Retina (tissue), 1 donor: ENCODE measurements at regions not wholly inside any gene's neighbourhood (a gene's known extent, or its start where the extent isn't known, plus 50 kb on each side); places are given as distances from the start of the nearest gene placed in this dataset.

ENCODE experiments used
- DNase-seq: peaks from one replicate; pipeline ENCODE4 v3.0.0-alpha.2; 2016

GRCh38 chr4:181581983-181582382 is 661.2 kb upstream of the TENM3 start:
- DNase-seq = no peak

GRCh38 chr4:181582595-181582994 is 660.6 kb upstream of the TENM3 start:
- DNase-seq = no peak

DNA sequence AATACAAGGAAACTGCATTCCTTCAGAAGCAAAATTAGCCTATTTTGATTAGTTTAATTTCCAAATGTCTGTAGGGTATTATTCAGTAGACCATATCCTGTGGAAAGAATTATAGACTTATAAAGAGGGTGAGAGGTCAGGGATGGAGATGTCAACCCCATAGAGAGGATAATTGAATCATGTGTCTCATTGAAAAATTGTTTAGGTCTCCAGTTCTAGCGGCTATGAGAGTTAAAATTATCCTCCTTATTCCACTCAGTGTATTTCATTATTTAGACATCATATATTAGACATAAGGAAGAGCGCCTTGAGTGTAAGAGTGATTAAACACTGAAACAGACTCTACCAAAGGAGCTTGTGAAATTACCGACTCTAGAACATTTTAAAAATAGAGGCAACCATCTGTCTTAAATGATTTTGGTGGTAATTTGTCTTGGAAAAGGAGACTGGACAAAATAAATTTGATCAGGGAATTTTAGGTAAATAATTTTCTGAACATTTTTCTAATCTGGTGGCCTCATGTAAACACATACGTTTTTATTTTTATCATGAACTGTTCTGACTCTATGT is 654.4 kb upstream of the TENM3 start:
- no peak for DNase-seq

DNA sequence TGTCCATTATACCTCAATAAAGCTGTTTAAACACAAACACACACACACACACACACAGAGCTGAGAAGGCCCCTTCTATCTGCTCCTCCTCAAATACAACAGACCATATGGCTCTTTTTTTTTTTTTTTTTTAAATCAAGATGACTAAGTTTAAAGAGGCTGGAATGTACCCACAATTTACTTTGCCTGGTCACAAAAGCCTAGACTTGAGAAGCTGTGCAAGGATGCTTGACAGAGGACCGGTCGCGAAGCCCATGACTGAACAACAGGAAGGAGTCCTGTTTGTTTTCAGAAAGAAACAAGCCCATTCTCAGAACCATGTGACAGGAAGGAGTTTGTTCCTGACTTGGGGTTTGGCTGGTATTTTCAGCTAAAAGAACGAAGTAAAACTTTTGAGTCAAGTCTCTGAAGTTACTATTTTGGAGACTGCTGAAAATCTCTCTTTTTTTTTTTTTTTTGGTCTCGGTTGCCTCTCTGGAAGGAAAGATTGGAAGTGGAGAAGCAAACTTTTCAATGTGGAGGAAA is 650.9 kb upstream of the TENM3 start:
- no peak for DNase-seq

GRCh38 chr4:181593703-181594102 is 649.5 kb upstream of the TENM3 start:
- no peak for DNase-seq

DNA sequence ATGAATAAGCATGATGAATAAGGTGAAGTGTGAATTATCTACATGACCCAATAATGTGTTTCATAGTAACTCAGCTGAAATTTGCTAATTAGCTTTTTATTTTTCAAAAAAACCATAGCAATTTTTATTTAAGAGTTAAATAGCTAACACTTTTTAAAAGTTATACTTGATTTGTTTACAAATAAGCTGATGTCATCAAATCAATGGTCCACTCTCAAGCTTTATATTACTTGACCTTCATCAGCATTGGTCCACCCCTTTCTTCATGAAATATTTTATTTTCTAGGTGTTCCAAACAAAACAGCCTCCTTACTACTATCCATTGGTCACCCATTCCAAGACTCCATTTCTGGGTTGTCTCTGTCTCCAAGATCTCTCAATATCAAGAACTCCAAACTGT is 649.0 kb upstream of the TENM3 start:
- DNase-seq = no peak

- DNase-seq = no peak
These were observed 647.5 kb upstream of the TENM3 start for GRCh38 chr4:181595716-181596115.

DNA sequence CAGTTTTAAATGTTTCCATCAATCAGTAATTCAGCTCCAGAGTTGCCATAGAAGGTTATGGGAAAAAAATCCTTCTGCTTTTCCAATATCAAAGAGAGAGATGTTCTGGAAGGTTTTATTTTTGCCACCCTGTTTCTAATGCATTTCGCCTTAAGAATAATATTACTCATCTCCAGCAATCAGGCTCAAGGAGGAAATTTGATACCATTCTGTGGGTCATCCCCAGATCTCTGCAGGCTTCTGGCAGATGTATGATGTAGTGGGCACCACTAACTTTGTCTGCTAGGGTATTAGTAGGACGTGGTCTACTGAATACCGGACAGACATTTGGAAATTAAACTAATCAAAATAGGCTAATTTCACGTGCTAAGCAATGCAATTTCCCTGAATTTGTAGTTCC is 645.4 kb upstream of the TENM3 start:
- no peak for DNase-seq

GRCh38 chr4:181599134-181599533 is 644.1 kb upstream of the TENM3 start:
- DNase-seq = no peak

DNA sequence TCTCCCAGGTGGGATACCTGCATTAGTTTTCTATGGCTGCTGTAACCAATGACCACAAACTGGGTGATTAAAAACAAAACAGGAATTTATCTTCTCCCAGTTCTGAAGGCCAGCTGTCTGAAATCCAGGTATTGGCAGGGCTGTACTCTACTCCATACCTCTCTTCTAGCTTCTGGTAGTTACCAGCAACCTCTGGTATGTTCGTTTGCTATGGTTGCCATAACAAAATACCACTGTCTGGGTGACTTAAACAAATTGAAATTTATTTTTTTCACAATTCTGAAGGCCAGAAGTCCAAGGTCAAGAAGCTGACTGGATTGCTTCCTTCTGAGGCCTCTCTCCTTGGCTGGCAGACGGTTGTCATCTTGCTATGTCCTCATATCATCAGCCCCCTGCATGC is 642.1 kb upstream of the TENM3 start:
- no peak for DNase-seq

DNA sequence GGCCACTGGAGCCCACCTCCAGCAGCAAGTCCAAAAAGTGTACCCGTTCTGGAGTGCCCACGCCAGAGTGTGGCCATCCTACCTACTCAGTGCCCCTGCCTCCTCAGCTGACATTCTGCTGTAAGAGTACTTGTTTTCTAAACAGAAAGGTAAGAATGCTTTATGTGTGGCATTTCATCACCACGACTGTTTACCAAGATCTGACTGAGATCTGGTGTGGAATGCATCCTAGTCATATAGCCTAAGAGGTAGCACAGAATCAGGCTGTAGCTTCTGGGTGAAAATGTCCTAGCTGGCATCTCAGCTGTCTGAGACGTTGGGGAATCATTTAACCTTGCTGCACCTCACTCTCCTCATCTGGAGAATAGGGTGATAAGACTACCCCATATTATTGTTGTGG is 638.7 kb upstream of the TENM3 start:
- DNase-seq = no peak

DNA sequence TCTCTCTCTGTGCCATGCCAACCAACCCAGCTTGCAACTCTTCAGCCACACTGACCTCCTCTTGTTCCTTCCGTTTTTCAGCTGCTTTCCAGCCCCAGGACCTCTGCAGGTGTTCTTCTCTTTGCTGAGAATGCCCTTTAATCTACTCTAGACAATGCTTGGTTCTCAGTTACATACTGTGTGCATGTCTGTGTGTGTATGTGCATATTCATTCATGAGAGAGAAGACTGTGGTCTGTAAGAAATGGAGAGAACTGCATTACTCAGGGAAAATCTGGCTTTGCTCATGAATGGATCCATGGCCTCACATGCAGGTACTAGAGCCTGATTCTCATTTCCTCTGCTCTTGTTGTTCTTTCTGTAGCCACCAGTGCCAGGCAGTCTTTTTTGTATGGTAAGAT is 636.9 kb upstream of the TENM3 start:
- DNase-seq = no peak

DNA sequence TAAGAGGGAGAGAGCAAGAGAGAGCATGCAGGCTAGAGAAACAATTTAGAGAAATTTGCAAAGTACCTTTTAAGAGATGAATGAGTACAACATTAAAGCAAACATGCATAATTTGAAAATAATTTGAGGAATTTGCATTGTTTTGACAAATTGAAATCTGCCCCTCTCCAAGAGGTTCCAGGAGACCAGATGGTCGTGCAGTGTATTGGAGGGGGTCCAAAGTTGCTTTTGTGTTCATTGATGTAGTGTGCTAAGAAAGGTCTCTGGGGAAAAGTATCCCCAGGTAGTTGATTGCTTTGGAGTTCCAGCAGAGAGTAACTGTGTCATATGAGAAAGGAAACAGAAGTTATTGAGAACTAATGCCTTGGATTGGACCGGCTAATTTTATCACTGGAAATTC is 635.0 kb upstream of the TENM3 start:
- DNase-seq = no peak

- DNase-seq = no peak
These were observed 632.0 kb upstream of the TENM3 start for GRCh38 chr4:181611033-181611711.

DNA sequence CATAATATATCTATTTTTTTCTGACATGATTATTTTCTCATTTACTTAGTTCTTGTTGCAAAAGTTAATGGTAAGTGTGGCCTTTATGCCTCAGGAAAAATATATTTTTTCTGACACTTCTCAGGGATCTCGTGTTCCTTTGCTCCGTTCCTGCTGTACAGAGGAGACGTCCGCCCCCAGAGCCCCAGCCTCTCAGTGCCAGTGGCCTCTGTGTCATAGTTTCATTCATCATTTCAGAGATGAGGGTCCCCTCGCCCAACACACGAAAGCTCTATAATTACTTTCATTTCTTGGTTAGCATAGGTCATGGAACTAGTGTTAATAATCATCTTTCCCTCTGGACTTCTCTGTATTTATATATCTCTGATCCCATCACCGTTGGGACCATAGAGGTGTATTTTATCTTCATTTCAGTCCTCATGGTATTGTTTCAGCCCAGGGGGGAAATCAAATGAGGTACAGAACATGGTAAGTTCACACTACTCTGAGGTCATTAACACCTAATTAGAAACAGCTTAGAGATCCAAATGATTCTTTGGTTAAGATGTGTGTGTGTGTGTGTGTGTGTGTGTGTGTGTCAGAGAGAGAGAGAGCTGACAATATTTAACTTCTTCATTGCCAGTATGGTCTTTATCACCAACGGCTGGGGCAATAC is 631.1 kb upstream of the TENM3 start:
- DNase-seq = no peak

DNA sequence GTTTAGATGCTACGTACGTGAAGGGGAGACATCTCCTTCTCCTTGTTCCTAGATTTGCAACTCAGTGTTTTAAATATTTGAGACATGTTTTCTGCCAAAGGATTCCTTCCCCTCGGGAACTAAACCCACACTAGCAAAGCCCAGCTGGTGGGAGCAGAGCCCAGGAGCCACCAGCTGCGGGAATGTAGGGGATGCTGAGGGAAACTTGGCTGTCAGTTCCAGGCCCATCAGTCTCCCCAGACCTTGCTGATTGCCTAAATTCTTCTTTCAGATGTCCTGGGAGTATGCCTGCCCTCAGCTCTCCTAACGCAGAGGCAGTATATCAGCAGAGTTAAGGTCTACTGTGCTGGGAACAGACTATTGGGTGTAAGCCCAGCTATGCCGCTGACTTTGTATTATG is 630.0 kb upstream of the TENM3 start:
- DNase-seq = no peak

DNA sequence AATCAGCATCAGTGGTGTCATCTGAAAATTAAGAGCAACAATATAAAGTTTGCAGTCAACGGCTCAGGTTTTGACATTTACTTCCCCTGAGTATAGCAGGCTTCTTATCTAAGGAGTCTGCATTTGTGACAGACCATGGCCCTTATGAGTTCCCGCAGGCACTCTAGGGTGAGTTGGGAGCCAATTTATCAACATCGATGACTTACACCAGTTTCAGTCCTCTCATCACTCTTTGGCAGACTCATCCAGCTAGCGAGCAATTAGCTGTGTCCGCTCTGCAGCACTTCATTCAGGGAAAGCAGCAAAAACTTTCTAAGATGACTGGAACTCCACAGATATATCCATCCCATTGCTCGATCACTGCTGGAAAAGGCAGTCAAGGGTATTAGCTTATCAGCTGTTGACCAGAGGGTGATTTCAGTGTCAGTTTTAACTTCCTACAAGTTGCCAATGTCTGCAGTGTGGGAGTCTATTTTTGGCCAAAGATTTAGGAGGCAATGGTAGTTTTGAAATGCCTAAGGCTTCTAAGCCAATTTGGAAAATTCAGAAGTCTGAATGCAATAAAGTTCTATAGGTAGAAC is 625.1 kb upstream of the TENM3 start:
- no peak for DNase-seq

- no peak for DNase-seq
These were observed 624.3 kb upstream of the TENM3 start for GRCh38 chr4:181618896-181619295.

DNA sequence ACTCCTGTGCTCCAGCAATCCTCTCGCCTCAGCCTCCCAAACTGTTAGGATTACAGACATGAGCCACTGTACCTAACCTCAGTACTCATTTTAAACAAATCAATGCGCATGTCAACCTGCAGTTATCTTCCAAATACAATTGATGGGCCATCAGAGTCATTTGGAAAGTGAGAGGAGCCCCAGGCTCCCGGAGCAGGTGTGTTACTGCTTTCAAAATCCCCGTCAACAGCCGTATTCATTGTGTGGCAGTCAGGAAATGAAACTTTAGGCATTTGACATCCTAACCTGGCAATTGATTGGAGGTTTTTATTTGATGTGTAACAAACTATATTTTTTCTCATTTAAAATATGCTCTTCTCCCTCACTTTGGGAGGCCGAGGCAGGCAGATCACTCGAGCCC is 623.6 kb upstream of the TENM3 start:
- DNase-seq = no peak

GRCh38 chr4:181637186-181638105 is 605.8 kb upstream of the TENM3 start:
- no peak for DNase-seq

DNA sequence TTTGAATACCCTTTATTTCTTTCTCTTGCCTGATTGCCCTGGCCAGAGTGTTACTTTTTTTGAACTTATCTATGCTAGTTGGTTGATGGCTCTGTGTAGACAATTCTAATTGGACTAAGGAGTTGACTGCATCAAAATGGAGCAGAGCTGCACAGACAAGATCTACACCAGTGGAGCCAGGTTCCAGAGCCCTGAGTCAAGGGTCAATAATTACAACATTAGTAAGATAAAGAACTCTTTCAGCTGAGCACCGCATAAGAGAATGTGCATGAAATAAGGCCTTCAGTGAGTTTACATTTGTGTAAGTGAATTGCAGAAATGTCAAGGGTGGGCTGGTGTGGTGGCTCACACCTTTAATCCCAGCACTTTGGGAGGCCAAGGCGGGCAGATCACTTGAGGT is 599.7 kb upstream of the TENM3 start:
- no peak for DNase-seq

- DNase-seq = no peak
These were observed 597.7 kb upstream of the TENM3 start for GRCh38 chr4:181645489-181645888.

GRCh38 chr4:181646864-181647263 is 596.3 kb upstream of the TENM3 start:
- no peak for DNase-seq
